ENCODE measurements at regions not wholly inside any gene's neighbourhood (a gene's known extent, or its start where the extent isn't known, plus 50 kb on each side); places are given as distances from the start of the nearest gene placed in this dataset.

DNA sequence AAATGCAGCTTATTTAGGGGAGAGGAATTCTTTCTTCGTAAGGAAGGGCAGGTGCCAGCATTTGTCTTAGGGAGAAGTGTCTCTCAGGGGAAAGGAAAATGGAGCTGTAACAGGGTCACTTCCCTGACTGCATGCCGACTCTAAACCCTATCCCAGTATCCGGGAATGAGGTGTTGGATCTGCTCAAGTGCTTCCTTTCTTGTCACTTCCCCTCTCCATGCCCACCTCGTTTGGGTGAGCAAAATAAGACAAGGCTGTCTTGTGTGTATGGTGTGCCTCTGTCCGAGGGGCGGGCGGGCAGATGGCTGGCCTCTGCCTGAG, 230.1 kb upstream of the TPM1 start:
- CTCF ChIA-PET = no interaction called here
- Mint-ChIP-seq H3K9me3 (no peaks in the 10 kb centered on the region), H3K27ac (no peak overlapping the region), H3K4me3 (no peak overlapping the region), H3K36me3 (no peaks in the 10 kb centered on the region), H3K4me1 (peaks cover 13% of the 10 kb centered on the region), H3K27me3 (ENCODE audit: low read depth) (no peaks in the 10 kb centered on the region)
- TF ChIP-seq KAT7 (CRISPR knock-in tag; IDR thresholded peaks at IDR 0.05; ENCODE audit: borderline replicate concordance) (no peak), ZNF232 (CRISPR knock-in tag; IDR thresholded peaks at IDR 0.05) (no peak), ZNF121 (CRISPR knock-in tag; IDR thresholded peaks at IDR 0.05) (no peak), ATF1 (CRISPR knock-in tag; IDR thresholded peaks at IDR 0.05) (no peak), SMAD3 (CRISPR knock-in tag; IDR thresholded peaks at IDR 0.05; ENCODE audit: borderline replicate concordance) (no peak), ZNF423 (CRISPR knock-in tag; IDR thresholded peaks at IDR 0.05) (no peak), SP1 (CRISPR knock-in tag; conservative IDR thresholded peaks at IDR 0.05) (no peak), JAZF1 (CRISPR knock-in tag; IDR thresholded peaks at IDR 0.05) (no peak), MYBL2 (CRISPR knock-in tag; IDR thresholded peaks at IDR 0.05) (no peak)
- TF ChIP-seq, protein P1, sequence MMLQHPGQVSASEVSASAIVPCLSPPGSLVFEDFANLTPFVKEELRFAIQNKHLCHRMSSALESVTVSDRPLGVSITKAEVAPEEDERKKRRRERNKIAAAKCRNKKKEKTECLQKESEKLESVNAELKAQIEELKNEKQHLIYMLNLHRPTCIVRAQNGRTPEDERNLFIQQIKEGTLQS (CRISPR knock-in tag; conservative IDR thresholded peaks at IDR 0.05) = no peak
- POLR2A ChIA-PET = no interaction called here
- DNase-seq (ENCODE audit: low spot score) (no peak), ATAC-seq (no peak)

DNA sequence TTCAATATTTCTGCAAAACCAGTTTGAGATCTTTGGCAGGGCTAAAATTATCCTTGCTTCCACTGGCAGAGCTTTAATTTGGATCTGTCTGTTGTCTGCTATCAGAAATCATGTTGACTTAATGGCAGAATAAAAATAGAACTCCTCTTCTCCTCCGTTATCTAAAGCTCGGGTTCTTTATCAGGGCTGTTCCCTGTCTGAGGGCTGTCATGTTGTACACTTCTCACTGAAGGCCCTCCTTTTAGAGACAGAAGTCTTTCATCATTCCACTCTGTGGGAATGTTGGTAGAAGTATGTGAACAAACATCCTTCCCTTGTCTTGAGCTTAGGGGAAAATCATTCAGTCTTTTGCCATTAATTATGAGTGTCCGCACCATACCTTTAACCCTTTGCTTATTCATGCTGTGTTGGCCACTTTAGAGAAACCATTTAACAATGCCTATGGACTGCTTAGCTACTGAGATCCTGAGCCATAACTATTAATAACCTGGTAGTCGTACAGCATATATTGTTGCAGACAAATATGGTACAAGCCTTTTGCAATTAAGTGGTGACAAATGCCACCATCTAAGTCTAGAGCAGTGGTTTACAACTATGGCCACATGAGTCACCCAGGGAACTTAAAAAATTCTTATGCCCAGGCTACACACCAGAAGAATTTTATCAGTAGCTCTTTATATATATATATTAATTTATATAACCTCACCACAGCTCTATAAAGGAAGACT, 226.0 kb upstream of the TPM1 start:
- Mint-ChIP-seq H3K27ac (no peak overlapping the region), H3K27me3 (ENCODE audit: low read depth) (no peaks in the 10 kb centered on the region), H3K4me1 (peaks cover 5% of the 10 kb centered on the region; the same call in 1 of the 2 replicates), H3K36me3 (no peaks in the 10 kb centered on the region), H3K4me3 (no peak overlapping the region), H3K9me3 (no peaks in the 10 kb centered on the region)
- ChIA-PET CTCF (interaction anchor here (1.1 to 2.3 kb wide), 2 partner anchors 34 to 74 kb away, joined by 3 to 6 read pairs; no protein-coding TSS in a partner anchor), POLR2A (no interaction called here)
- DNase-seq (ENCODE audit: low spot score) (no peak), ATAC-seq (no peak)
- TF ChIP-seq RELA (CRISPR knock-in tag; IDR thresholded peaks at IDR 0.05; ENCODE audit: borderline replicate concordance) (no peak), JUN (CRISPR knock-in tag; IDR thresholded peaks at IDR 0.05) (no peak), KAT7 (CRISPR knock-in tag; IDR thresholded peaks at IDR 0.05; ENCODE audit: borderline replicate concordance) (no peak), ATF1 (CRISPR knock-in tag; IDR thresholded peaks at IDR 0.05) (no peak), HMGA2 (CRISPR knock-in tag; IDR thresholded peaks at IDR 0.05) (no peak), ZNF138 (CRISPR knock-in tag; conservative IDR thresholded peaks at IDR 0.05) (no peak), CREM (CRISPR knock-in tag; IDR thresholded peaks at IDR 0.05) (no peak), ZNF423 (CRISPR knock-in tag; IDR thresholded peaks at IDR 0.05) (no peak), TEAD1 (CRISPR knock-in tag; IDR thresholded peaks at IDR 0.05) (no peak), CREB1 (CRISPR knock-in tag; IDR thresholded peaks at IDR 0.05) (no peak), GTF2I (CRISPR knock-in tag; conservative IDR thresholded peaks at IDR 0.05) (no peak)
- TF ChIP-seq, protein P2, sequence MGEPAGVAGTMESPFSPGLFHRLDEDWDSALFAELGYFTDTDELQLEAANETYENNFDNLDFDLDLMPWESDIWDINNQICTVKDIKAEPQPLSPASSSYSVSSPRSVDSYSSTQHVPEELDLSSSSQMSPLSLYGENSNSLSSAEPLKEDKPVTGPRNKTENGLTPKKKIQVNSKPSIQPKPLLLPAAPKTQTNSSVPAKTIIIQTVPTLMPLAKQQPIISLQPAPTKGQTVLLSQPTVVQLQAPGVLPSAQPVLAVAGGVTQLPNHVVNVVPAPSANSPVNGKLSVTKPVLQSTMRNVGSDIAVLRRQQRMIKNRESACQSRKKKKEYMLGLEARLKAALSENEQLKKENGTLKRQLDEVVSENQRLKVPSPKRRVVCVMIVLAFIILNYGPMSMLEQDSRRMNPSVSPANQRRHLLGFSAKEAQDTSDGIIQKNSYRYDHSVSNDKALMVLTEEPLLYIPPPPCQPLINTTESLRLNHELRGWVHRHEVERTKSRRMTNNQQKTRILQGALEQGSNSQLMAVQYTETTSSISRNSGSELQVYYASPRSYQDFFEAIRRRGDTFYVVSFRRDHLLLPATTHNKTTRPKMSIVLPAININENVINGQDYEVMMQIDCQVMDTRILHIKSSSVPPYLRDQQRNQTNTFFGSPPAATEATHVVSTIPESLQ (CRISPR knock-in tag; IDR thresholded peaks at IDR 0.05) = no peak
- TF ChIP-seq, protein P3, sequence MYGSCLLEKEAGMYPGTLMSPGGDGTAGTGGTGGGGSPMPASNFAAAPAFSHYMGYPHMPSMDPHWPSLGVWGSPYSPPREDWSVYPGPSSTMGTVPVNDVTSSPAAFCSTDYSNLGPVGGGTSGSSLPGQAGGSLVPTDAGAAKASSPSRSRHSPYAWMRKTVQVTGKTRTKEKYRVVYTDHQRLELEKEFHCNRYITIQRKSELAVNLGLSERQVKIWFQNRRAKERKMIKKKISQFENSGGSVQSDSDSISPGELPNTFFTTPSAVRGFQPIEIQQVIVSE (CRISPR knock-in tag; IDR thresholded peaks at IDR 0.05; ENCODE audit: borderline replicate concordance) = no peak
- TF ChIP-seq, protein P4, sequence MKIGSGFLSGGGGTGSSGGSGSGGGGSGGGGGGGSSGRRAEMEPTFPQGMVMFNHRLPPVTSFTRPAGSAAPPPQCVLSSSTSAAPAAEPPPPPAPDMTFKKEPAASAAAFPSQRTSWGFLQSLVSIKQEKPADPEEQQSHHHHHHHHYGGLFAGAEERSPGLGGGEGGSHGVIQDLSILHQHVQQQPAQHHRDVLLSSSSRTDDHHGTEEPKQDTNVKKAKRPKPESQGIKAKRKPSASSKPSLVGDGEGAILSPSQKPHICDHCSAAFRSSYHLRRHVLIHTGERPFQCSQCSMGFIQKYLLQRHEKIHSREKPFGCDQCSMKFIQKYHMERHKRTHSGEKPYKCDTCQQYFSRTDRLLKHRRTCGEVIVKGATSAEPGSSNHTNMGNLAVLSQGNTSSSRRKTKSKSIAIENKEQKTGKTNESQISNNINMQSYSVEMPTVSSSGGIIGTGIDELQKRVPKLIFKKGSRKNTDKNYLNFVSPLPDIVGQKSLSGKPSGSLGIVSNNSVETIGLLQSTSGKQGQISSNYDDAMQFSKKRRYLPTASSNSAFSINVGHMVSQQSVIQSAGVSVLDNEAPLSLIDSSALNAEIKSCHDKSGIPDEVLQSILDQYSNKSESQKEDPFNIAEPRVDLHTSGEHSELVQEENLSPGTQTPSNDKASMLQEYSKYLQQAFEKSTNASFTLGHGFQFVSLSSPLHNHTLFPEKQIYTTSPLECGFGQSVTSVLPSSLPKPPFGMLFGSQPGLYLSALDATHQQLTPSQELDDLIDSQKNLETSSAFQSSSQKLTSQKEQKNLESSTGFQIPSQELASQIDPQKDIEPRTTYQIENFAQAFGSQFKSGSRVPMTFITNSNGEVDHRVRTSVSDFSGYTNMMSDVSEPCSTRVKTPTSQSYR (CRISPR knock-in tag; IDR thresholded peaks at IDR 0.05) = no peak
- TF ChIP-seq, protein P5, sequence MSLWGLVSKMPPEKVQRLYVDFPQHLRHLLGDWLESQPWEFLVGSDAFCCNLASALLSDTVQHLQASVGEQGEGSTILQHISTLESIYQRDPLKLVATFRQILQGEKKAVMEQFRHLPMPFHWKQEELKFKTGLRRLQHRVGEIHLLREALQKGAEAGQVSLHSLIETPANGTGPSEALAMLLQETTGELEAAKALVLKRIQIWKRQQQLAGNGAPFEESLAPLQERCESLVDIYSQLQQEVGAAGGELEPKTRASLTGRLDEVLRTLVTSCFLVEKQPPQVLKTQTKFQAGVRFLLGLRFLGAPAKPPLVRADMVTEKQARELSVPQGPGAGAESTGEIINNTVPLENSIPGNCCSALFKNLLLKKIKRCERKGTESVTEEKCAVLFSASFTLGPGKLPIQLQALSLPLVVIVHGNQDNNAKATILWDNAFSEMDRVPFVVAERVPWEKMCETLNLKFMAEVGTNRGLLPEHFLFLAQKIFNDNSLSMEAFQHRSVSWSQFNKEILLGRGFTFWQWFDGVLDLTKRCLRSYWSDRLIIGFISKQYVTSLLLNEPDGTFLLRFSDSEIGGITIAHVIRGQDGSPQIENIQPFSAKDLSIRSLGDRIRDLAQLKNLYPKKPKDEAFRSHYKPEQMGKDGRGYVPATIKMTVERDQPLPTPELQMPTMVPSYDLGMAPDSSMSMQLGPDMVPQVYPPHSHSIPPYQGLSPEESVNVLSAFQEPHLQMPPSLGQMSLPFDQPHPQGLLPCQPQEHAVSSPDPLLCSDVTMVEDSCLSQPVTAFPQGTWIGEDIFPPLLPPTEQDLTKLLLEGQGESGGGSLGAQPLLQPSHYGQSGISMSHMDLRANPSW (CRISPR knock-in tag; conservative IDR thresholded peaks at IDR 0.05; ENCODE audit: low read depth) = no peak
- TF ChIP-seq, protein P6, sequence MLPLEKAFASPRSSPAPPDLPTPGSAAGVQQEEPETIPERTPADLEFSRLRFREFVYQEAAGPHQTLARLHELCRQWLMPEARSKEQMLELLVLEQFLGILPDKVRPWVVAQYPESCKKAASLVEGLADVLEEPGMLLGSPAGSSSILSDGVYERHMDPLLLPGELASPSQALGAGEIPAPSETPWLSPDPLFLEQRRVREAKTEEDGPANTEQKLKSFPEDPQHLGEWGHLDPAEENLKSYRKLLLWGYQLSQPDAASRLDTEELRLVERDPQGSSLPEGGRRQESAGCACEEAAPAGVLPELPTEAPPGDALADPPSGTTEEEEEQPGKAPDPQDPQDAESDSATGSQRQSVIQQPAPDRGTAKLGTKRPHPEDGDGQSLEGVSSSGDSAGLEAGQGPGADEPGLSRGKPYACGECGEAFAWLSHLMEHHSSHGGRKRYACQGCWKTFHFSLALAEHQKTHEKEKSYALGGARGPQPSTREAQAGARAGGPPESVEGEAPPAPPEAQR (CRISPR knock-in tag; IDR thresholded peaks at IDR 0.05) = no peak
